ENCODE measurements at regions not wholly inside any gene's neighbourhood (a gene's known extent, or its start where the extent isn't known, plus 50 kb on each side); places are given as distances from the start of the nearest gene placed in this dataset.

DNA sequence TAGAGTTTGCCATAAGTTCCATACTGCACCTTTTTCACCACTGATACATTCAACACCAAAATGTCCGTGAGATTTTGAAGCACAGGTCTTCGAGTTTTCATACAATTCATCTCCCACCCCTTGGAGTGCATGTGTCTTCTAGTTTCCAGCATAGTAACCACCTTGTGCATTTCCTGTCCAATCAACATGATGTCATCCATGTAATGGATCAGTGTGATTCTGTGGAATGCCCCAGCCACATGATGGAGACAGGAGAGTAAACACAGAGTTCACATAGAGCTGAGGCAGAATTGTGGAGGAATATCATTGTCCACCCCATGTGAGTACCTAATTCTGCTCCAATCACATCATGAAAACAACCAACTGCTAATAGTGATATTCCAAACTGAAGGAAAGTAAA lies 441.5 kb upstream of the CDH6 start:
- Mint-ChIP-seq H3K9me3 (peaks cover 15% of the 10 kb centered on the region), H3K4me3 (no peak overlapping the region), H3K36me3 (ENCODE audit: low read depth) (no peaks in the 10 kb centered on the region), H3K27ac (no peak overlapping the region), H3K4me1 (ENCODE audit: low read depth) (no peaks in the 10 kb centered on the region), H3K27me3 (no peaks in the 10 kb centered on the region)
- DNase-seq (no peak), ATAC-seq (no peak)
- POLR2A ChIA-PET = no interaction called here
- intact Hi-C loops (cut with micrococcal nuclease) = no loop called here
- CTCF ChIA-PET = interaction anchor here (0.7 kb wide), 1 partner anchor 21 kb away, joined by 3 read pairs; no protein-coding TSS in a partner anchor
- TF ChIP-seq, protein P1, sequence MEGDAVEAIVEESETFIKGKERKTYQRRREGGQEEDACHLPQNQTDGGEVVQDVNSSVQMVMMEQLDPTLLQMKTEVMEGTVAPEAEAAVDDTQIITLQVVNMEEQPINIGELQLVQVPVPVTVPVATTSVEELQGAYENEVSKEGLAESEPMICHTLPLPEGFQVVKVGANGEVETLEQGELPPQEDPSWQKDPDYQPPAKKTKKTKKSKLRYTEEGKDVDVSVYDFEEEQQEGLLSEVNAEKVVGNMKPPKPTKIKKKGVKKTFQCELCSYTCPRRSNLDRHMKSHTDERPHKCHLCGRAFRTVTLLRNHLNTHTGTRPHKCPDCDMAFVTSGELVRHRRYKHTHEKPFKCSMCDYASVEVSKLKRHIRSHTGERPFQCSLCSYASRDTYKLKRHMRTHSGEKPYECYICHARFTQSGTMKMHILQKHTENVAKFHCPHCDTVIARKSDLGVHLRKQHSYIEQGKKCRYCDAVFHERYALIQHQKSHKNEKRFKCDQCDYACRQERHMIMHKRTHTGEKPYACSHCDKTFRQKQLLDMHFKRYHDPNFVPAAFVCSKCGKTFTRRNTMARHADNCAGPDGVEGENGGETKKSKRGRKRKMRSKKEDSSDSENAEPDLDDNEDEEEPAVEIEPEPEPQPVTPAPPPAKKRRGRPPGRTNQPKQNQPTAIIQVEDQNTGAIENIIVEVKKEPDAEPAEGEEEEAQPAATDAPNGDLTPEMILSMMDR (IDR thresholded peaks at IDR 0.05) = no peak

DNA sequence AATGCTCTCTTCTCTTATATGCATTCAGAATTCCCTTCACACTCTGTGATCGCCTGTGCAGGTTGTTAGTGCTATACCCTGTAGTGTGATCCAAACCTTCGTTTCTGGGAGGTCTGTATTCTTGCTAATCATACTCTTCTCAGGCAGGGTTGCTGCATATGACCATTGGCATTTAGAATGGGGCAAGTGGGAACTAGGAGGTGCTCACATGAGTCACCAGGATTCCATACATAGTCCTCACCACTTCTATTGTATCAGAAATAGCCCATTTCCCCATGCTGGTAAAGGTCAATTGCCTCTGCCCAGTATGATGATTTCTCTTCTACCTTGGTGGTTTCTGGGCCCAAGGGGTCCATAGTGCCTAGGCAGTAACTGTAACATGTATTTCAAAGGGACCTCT lies 443.5 kb upstream of the CDH6 start:
- H3K4me1 Mint-ChIP-seq (ENCODE audit: low read depth) = no peaks in the 10 kb centered on the region
- H3K27ac Mint-ChIP-seq = no peak overlapping the region
- H3K4me3 Mint-ChIP-seq = no peak overlapping the region
- DNase-seq (no peak), ATAC-seq (no peak)
- ChIA-PET POLR2A (no interaction called here), CTCF (no interaction called here)
- intact Hi-C loops (cut with micrococcal nuclease) = no loop called here
- no peaks in the 10 kb centered on the region for H3K27me3 Mint-ChIP-seq
- TF ChIP-seq, protein P1 (IDR thresholded peaks at IDR 0.05) = no peak
- H3K9me3 Mint-ChIP-seq = peaks cover 16% of the 10 kb centered on the region
- H3K36me3 Mint-ChIP-seq (ENCODE audit: low read depth) = no peaks in the 10 kb centered on the region

DNA sequence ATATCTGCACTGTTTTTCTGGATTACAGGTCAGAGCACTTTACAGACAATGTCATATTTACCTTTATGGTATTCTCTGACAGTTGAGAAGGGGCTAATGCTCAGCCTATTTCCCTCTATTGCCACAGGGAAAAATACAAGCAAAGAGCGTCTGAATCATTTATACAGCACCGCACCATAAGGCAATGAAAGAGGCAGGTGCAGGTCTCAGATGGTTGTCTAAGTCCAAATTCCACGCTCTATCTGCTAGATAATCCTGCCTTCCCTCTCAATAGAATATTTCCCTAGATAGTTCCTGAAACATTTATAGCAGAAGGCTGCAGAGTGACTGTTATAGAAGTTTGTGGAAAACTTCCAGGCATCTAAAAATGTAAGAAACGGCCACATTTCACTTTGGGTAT lies 446.1 kb upstream of the CDH6 start:
- TF ChIP-seq, protein P1 (IDR thresholded peaks at IDR 0.05) = no peak
- ChIA-PET POLR2A (no interaction called here), CTCF (interaction anchor here (0.5 kb wide), 1 partner anchor 9 kb away, joined by 4 read pairs; no protein-coding TSS in a partner anchor)
- no peaks in the 10 kb centered on the region for H3K4me1 Mint-ChIP-seq (ENCODE audit: low read depth)
- H3K36me3 Mint-ChIP-seq (ENCODE audit: low read depth) = no peaks in the 10 kb centered on the region
- intact Hi-C loops (cut with micrococcal nuclease) = no loop called here
- no peak overlapping the region for H3K4me3 Mint-ChIP-seq
- H3K9me3 Mint-ChIP-seq = peaks cover 15% of the 10 kb centered on the region
- no peak for ATAC-seq
- DNase-seq = no peak
- no peak overlapping the region for H3K27ac Mint-ChIP-seq
- no peaks in the 10 kb centered on the region for H3K27me3 Mint-ChIP-seq

DNA sequence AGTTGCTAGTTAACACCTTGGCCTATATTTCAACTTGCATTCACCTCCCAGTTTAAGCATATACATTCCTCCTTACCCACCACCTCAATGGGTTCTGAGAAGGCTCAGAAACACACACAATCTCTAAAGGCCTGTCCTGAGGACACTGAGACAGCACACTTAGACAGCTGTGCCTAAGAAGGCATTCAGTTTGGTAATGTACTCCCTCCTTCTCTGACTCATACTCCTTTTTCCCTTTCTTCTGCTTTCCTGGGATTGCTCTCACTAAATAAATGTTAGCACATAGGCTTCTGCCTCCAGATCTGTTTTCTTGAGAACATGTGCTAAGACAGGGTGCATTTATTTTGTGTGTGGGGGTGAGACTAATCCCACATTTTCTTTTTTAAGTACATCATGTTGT lies 456.8 kb upstream of the CDH6 start:
- no peak for ATAC-seq

DNA sequence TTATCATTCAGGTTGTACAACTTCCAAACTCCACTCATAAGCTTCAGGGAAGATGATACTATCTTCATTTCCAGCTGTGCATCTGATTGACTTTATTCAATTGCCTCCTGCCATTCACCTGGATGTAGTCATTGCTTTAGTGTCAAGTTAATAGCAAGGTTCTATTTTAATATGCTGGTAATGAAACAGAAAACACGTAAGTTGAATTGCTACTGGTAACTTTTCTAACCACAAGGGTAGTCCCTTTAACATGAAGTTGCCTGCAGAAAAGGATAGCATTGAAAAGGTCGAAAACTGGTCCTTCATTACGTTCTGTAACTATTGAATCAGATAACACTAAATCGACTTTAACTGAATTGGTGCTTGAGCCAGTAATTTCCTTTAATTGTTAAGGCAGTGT lies 459.4 kb upstream of the CDH6 start:
- DNase-seq = no peak
- ATAC-seq = no peak
- Mint-ChIP-seq H3K4me3 (no peak overlapping the region), H3K36me3 (ENCODE audit: low read depth) (no peaks in the 10 kb centered on the region), H3K27ac (no peak overlapping the region), H3K9me3 (peaks cover 2% of the 10 kb centered on the region), H3K27me3 (no peaks in the 10 kb centered on the region), H3K4me1 (ENCODE audit: low read depth) (no peaks in the 10 kb centered on the region)
- intact Hi-C loops (cut with micrococcal nuclease) = no loop called here
- TF ChIP-seq, protein P1 (IDR thresholded peaks at IDR 0.05) = no peak
- CTCF ChIA-PET = no interaction called here
- POLR2A ChIA-PET = no interaction called here

More for the DNA sequence above, 456.8 kb upstream of the CDH6 start:
- TF ChIP-seq, protein P1 (IDR thresholded peaks at IDR 0.05) = no peak
- no peak for DNase-seq
- Mint-ChIP-seq H3K27ac (no peak overlapping the region), H3K27me3 (no peaks in the 10 kb centered on the region), H3K4me1 (ENCODE audit: low read depth) (no peaks in the 10 kb centered on the region), H3K36me3 (ENCODE audit: low read depth) (no peaks in the 10 kb centered on the region), H3K4me3 (no peak overlapping the region), H3K9me3 (no peaks in the 10 kb centered on the region)
- intact Hi-C loops (cut with micrococcal nuclease) = no loop called here
- CTCF ChIA-PET = no interaction called here
- POLR2A ChIA-PET = no interaction called here
